PC-3 (cell line): ENCODE measurements at regions not wholly inside any gene's neighbourhood (a gene's known extent, or its start where the extent isn't known, plus 50 kb on each side); places are given as distances from the start of the nearest gene placed in this dataset.

Experiments
- ATAC-seq: fragments of 200-7000 bp; cut with Tn5 transposase; 2 replicates; pipeline ENCODE4 v1.9.1; 2020; ENCODE audit warnings: mild to moderate bottlenecking, moderate library complexity
- BruUV-seq: library from RNA; stranded (reverse); fragments of 400-500 nt; replicated peaks from 2 replicates; lab custom pipeline; 2021; lab: Mats Ljungman, UMichigan
- CTCF ChIA-PET: fragments of 300-600 bp; sonication (Branson Sonifier 250); formaldehyde crosslinking; loops from one replicate; lab custom pipeline; 2022; ENCODE audit warnings: antibody characterized with exemption; lab: Charles Lee
- POLR2A ChIA-PET: fragments of 300-600 bp; sonication (Branson Sonifier 250); formaldehyde crosslinking; loops from one replicate; lab custom pipeline; 2022; ENCODE audit warnings: antibody characterized with exemption; ENCODE audit not compliant: unreplicated experiment; lab: Charles Lee
- DNase-seq: peaks from one replicate; pipeline ENCODE4 v3.0.0-alpha.2; 2015
- H2AFZ ChIP-seq: fragments of 300-600 bp; sonication (generic); 2 replicates; pipeline ENCODE4 v1.6.0; 2016; ENCODE audit warnings: antibody characterized with exemption, low read length
- H3F3A ChIP-seq: fragments of 300-600 bp; sonication (generic); one replicate; pipeline ENCODE4 v1.6.0; 2017; ENCODE audit warnings: antibody characterized with exemption, low read length, control low read depth, mild to moderate bottlenecking; ENCODE audit not compliant: unreplicated experiment
- H3K27ac ChIP-seq: fragments of 300-600 bp; sonication (generic); 2 replicates; pipeline ENCODE4 v1.5.1; 2016; ENCODE audit warnings: mild to moderate bottlenecking, low read length
- H3K27me3 ChIP-seq: fragments of 300-600 bp; sonication (generic); 2 replicates; pipeline ENCODE4 v1.6.1; 2016; ENCODE audit warnings: low read length, mixed read lengths
- H3K36me3 ChIP-seq: fragments of 300-600 bp; sonication (generic); 2 replicates; pipeline ENCODE4 v1.6.1; 2016; ENCODE audit warnings: low read depth, mixed run types, low read length, mixed read lengths
- H3K4me1 ChIP-seq: fragments of 300-600 bp; sonication (generic); 2 replicates; pipeline ENCODE4 v1.5.1; 2016; ENCODE audit warnings: low read length; ENCODE audit not compliant: insufficient read depth
- H3K4me2 ChIP-seq: fragments of 300-600 bp; sonication (generic); 2 replicates; pipeline ENCODE4 v1.6.0; 2016; ENCODE audit warnings: low read length
- H3K4me3 ChIP-seq: fragments of 300-600 bp; sonication (generic); 2 replicates; pipeline ENCODE4 v1.5.1; 2016; ENCODE audit warnings: mild to moderate bottlenecking, low read length, mixed read lengths
- H3K79me2 ChIP-seq: fragments of 300-600 bp; sonication (generic); 2 replicates; pipeline ENCODE4 v1.6.1; 2017; ENCODE audit warnings: low read length, mixed read lengths
- H3K9ac ChIP-seq: fragments of 300-600 bp; sonication (generic); 2 replicates; pipeline ENCODE4 v1.6.0; 2016; ENCODE audit warnings: mild to moderate bottlenecking, low read length
- H3K9me2 ChIP-seq: fragments of 300-600 bp; sonication (generic); replicated peaks from 2 replicates; pipeline ENCODE4 v1.6.1; 2016; ENCODE audit warnings: mixed run types, low read length, mixed read lengths
- H3K9me3 ChIP-seq: fragments of 300-600 bp; sonication (generic); 2 replicates; pipeline ENCODE4 v1.6.1; 2016; ENCODE audit warnings: low read length, mixed read lengths
- H4K20me1 ChIP-seq: fragments of 300-600 bp; sonication (generic); 2 replicates; pipeline ENCODE4 v1.6.1; 2016; ENCODE audit warnings: low read length, mixed read lengths
- EZH2 ChIP-seq: fragments of 300-600 bp; sonication (generic); IDR thresholded peaks from one replicate; pipeline ENCODE4 v1.6.1; 2017; ENCODE audit warnings: antibody characterized with exemption, mild to moderate bottlenecking, low read length; ENCODE audit not compliant: unreplicated experiment
- EZH2phosphoT487 ChIP-seq: fragments of 300-600 bp; sonication (generic); IDR thresholded peaks from 2 replicates; pipeline ENCODE4 v1.6.1; 2018; ENCODE audit warnings: mild to moderate bottlenecking, antibody characterized with exemption, low read length, borderline replicate concordance
- intact Hi-C: fragments of 100-400 bp; cut with micrococcal nuclease; formaldehyde crosslinking; loops from 2 replicates; pipeline ENCODE4 v1.9.0; 2023
- TF ChIP-seq, protein P1 (sequence below): fragments of 300-600 bp; sonication (generic); conservative IDR thresholded peaks from 2 replicates; pipeline ENCODE4 v1.5.1; 2017; ENCODE audit warnings: antibody characterized with exemption, low read depth, mild to moderate bottlenecking, low read length

GRCh38 chr21:35395728-35396127, 346.6 kb upstream of the RUNX1 start:
- H3K79me2 ChIP-seq, result no peaks in the 10 kb centered on the region
- H3K9me2 ChIP-seq, result no peaks in the 10 kb centered on the region
- TF ChIP-seq EZH2, result no peak
- TF ChIP-seq, protein P1, sequence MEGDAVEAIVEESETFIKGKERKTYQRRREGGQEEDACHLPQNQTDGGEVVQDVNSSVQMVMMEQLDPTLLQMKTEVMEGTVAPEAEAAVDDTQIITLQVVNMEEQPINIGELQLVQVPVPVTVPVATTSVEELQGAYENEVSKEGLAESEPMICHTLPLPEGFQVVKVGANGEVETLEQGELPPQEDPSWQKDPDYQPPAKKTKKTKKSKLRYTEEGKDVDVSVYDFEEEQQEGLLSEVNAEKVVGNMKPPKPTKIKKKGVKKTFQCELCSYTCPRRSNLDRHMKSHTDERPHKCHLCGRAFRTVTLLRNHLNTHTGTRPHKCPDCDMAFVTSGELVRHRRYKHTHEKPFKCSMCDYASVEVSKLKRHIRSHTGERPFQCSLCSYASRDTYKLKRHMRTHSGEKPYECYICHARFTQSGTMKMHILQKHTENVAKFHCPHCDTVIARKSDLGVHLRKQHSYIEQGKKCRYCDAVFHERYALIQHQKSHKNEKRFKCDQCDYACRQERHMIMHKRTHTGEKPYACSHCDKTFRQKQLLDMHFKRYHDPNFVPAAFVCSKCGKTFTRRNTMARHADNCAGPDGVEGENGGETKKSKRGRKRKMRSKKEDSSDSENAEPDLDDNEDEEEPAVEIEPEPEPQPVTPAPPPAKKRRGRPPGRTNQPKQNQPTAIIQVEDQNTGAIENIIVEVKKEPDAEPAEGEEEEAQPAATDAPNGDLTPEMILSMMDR, result no peak
- no peak for TF ChIP-seq EZH2phosphoT487
- H3K4me2 ChIP-seq, result peak overlapping the region; percentile 57
- H3K27me3 ChIP-seq, result no peaks in the 10 kb centered on the region
- intact Hi-C loops, result loop anchor here (5.0 kb wide), 2 partner anchors 178 to 703 kb away; no protein-coding TSS in a partner anchor
- BruUV-seq, result no TSS peak
- no peaks in the 10 kb centered on the region for H3K9me3 ChIP-seq
- peaks cover 36% of the 10 kb centered on the region for H3K4me1 ChIP-seq
- ATAC-seq, result peak; percentile 81
- H3K36me3 ChIP-seq, result no peaks in the 10 kb centered on the region
- DNase-seq, result peak; percentile 85
- peak overlapping the region; percentile 78 for H3K27ac ChIP-seq
- no peaks in the 10 kb centered on the region for H3F3A ChIP-seq
- H4K20me1 ChIP-seq, result no peaks in the 10 kb centered on the region
- CTCF ChIA-PET, result no interaction called here
- H3K9ac ChIP-seq, result peak overlapping the region; percentile 23; the same call in 1 of the 2 replicates
- H2AFZ ChIP-seq, result peak overlapping the region; percentile 71
- POLR2A ChIA-PET, result interaction anchor here (0.6 kb wide), 1 partner anchor 507 kb away, joined by 3 read pairs; no protein-coding TSS in a partner anchor
- H3K4me3 ChIP-seq, result no peak overlapping the region

DNA sequence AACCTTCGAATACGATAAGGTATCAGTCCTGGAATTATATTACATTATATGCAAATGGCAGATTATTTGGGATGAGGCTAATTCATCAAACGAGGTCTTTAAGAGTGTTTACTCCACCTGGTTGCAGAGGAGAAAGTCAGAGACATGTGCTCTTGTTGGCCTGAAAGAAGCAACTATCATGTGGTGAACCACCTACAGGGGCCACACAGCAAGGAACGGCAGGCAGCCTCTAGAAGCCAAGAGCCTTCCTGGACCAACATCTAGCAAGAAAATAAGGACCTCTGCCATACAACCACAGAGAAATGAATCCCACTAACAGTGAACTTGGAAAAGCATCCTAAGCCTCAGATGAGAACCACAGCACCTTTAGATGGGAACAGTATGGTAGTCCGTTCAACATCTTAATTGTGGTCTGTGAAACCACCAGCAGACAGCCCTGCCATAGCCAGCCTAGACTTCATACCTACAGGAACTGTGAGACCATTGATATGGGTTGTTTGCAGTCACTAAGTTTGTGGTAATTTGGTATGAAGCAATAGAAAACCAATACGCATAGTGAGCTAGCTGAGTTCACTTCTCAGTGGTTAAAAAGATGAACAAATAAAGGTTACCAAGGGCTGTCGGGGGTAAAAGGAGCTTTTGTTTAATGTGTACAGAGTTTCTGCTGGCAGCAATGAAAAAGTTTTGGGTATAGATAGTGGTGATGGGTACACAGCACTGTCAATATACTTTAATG, 345.7 kb upstream of the RUNX1 start:
- ATAC-seq (no peak), DNase-seq (peak; percentile 63)
- Histone ChIP-seq H3K4me2 (no peak overlapping the region), H3K27ac (peak overlapping the region; percentile 39), H3K9me3 (no peaks in the 10 kb centered on the region), H2AFZ (no peak overlapping the region), H3K9me2 (no peaks in the 10 kb centered on the region), H3K4me1 (peaks cover 28% of the 10 kb centered on the region), H3F3A (no peaks in the 10 kb centered on the region), H3K9ac (no peak overlapping the region), H3K27me3 (no peaks in the 10 kb centered on the region), H3K4me3 (no peak overlapping the region), H3K36me3 (no peaks in the 10 kb centered on the region), H4K20me1 (no peaks in the 10 kb centered on the region), H3K79me2 (no peaks in the 10 kb centered on the region)
- ChIA-PET CTCF (no interaction called here), POLR2A (no interaction called here)
- intact Hi-C loops, result loop anchor here (5.0 kb wide), 2 partner anchors 178 to 703 kb away; no protein-coding TSS in a partner anchor
- no TSS peak for BruUV-seq
- TF ChIP-seq EZH2 (no peak), EZH2phosphoT487 (no peak)
- TF ChIP-seq, protein P1, result no peak

- no peaks in the 10 kb centered on the region for H3K27me3 ChIP-seq
- H3K9me2 ChIP-seq, result no peaks in the 10 kb centered on the region
- no peaks in the 10 kb centered on the region for H3K79me2 ChIP-seq
- H3K9ac ChIP-seq, result no peak overlapping the region
- H4K20me1 ChIP-seq, result no peaks in the 10 kb centered on the region
- H3F3A ChIP-seq, result no peaks in the 10 kb centered on the region
- DNase-seq, result no peak
- no peak overlapping the region for H3K4me3 ChIP-seq
- H2AFZ ChIP-seq, result no peak overlapping the region
- intact Hi-C loops, result no loop called here
- peaks cover 22% of the 10 kb centered on the region for H3K4me1 ChIP-seq
- no peak overlapping the region for H3K27ac ChIP-seq
- H3K36me3 ChIP-seq, result no peaks in the 10 kb centered on the region
- CTCF ChIA-PET, result no interaction called here
- no peak overlapping the region for H3K4me2 ChIP-seq
- no peak for ATAC-seq
- BruUV-seq, result no TSS peak
- POLR2A ChIA-PET, result interaction anchor here (0.6 kb wide), 1 partner anchor 282 kb away, joined by 3 read pairs; no protein-coding TSS in a partner anchor
- no peaks in the 10 kb centered on the region for H3K9me3 ChIP-seq
- TF ChIP-seq, protein P1, result no peak
- TF ChIP-seq EZH2, result no peak
- TF ChIP-seq EZH2phosphoT487, result no peak
Observed at GRCh38 chr21:35394049-35394448, 344.9 kb upstream of the RUNX1 start.
